GM21529 (cell line): ENCODE measurements at regions not wholly inside any gene's neighbourhood (a gene's known extent, or its start where the extent isn't known, plus 50 kb on each side); places are given as distances from the start of the nearest gene placed in this dataset.
"Not testable (repeated sequence)": the region's sequence is repeated elsewhere in the genome, so short reads cannot be mapped to it uniquely, and the experiment has no call there.

ENCODE experiments used
- ATAC-seq: cut with Tn5 transposase; IDR thresholded peaks from one replicate; pipeline ENCODE4 v1.9.1; 2021; ENCODE audit not compliant: unreplicated experiment

DNA sequence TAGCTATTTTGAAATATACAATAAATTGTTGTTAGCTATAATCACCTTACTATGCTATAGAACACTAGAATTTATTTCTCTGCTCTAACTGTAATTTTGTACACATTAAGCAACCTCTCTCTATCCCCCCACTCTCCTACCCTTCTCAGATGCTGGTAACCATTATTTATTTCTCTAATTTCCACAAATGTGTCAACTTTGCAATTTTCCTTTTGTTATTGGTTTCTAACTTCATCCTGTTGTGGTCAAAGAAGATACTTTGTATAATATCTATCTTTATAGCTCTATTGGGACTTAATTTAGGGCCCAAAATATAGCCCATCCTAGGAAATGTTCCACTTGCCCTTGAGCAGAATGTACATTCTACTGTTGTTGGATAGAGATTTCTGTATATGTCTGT is 229.3 kb downstream of the SATB1 start:
- ATAC-seq, result no peak

DNA sequence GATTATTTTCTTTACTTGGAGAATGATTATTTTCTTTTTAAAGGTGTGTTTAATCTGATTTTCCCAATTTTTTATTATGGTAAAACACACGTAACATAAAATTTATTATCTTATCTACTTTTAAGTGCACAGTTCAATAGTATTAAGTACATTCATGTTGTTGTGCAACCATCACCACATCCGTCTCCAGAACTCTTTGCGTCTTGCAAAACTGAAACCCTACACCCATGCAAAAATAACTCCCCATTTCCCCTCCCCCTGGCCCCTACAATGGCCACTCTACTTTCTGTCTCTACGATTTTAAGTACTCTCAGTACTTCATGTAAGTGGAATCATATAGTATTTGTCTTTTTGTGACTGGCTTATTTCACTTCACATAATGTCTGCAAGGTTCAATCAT is 230.7 kb downstream of the SATB1 start:
- ATAC-seq, result no peak

DNA sequence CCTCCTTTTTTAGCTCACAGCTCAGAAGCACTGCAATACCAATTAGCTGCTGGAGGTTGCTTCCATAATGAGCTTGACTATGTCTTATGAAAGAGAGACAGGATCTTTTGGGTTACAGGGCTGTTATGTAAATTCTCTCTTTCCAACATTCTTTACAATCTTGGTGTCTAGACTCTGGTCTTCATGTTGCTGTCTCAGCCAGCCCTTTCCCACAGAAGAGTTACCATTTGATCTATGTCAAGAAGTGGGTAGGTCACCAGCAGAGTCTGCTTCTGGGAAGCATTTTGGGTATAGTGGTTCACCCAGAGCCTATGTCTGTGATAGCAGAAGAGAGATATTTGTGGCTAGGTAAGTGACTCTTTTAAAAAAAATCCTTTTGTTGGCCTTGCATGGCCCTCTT is 234.5 kb downstream of the SATB1 start:
- no peak for ATAC-seq

DNA sequence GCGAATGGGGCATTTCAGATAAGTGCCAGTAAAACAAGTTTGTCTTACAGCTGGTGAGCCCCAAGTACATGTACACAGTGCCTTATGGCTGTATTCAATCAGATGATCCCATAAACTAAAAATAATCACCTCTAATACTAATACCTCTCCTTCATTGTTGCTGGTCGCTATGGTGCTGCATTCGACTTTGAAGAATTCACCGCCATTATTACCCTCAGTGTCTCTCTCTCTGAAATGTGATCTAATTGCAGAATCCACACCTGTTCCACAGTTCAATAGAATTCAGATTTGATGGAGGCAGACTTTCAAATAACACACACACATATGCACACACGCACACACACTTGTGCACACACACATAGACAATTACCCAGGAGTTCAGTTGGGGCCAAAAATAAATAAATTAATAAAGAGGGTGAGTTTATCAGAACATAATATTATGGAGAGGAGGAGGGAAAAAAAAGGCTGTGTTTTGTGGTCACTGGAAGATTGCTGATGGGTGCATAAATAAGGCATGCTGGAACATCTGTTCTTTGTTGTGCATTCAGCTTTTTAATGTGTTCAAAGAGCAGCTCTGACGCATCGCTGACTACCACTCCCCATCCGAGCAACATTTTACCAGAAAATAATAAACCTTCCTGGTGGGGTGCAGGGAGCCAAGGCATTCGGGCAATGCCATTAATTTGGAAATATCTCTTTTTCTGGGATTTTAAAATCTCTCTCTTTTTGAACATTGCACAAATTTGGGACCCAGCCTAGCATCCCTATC is 235.7 kb downstream of the SATB1 start:
- no peak for ATAC-seq

DNA sequence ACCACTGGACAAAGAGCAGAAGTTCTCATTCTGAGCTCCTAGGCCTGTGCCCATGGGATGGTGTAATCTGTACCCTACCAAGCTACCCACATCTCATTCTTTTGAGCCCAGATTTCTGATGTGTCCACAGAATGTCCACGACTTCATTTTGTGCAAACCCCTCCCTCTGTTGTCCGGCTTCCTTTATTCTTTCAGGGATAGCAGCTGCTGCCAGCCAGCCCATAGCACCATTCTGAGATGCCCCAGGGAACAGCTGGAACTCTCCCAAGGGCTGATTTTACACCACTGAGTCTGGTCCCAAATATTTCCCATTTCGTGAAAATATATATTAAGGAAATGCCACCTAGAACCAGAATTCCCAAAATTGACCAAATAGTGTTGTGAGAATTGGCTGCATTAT is 236.6 kb downstream of the SATB1 start:
- no peak for ATAC-seq

DNA sequence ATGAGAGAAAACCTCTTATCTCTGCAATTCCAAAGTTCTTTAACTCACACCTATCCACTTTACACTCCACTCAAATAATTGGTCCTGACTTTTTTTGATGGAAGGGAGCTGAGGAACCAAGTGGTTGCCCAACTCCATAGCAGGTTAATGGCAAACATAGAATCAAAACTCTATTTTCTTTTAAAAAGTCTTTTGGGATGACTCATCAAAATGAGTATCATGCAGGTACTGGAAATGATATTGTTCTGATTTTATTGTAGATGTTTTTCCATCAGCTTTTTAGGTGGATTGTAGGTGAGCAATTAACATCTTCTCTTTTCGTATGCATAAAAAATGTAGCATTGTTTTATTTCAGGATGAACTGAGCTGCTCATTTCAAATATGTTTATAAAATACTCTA is 239.5 kb downstream of the SATB1 start:
- ATAC-seq, result no peak

DNA sequence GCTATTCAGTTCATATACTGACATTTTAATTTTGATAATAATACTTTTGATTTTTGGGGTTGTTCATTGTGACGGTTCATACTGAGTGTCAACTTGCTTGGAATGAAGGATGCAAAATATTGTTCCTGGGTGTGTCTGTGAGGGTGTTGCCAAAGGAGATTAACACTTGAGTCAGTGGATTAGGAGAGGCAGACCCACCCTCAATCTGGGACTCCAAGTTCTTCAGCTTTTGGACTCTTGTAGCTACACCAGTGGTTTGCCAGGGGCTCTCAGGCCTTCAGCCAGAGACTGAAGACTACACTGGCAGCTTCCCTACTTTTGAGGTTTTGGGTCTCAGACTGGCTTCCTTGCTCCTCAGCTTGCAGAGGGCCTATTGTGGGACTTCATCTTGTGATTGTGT is 242.2 kb downstream of the SATB1 start:
- ATAC-seq, result not testable (repeated sequence)

DNA sequence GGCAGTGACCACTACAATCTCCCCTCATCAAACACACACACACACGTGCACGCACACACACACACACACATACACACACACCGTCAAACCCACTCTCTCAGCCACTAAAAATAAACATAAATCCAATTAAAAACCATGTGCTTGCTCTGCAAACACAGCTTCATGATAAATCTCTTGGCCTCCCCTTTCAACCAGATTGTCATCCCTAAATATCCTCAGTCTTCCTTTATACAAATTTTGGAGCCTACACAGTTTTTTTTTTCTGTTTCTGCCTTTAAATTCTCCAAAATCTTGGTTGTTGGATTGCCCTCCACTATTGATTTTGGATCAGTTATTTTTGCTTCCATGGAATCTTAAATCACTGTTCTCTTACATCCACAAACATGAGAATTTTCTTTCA is 245.6 kb downstream of the SATB1 start:
- ATAC-seq, result no peak

DNA sequence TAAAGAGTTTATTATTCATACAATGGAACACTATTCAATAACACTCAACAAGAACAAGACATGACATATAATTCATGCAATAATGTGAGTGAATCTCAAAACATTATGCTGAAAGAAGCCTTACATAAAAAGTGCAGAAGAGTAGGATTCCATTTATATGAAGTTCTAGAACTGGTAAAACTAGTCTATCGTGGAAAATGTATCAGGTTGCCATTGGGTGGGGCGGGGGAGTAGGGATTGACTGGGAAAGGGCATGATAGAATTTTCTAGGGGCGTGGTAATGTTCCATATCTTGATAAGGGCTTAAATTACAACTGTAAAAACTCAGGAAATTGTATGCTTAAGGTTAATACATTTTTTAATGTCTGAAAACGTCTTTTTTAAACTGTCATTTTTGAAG is 247.9 kb downstream of the SATB1 start:
- no peak for ATAC-seq

DNA sequence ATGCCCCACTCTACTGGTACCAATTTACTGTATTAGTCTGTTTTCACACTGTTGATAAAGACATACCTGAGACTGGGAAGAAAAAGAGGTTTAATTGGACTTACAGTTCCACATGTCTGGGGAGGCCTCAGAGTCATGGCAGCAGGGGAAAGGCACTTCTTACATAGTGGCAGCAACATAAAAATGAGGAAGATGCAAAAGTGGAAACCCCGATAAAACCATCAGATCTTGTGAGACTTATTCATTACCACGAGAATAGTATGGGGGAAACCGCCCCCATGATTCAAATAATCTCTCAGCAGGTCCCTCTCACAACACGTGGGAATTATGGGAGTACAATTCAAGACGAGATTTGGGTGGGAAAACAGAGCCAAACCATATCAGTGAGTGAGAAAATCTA is 251.2 kb downstream of the SATB1 start:
- not testable (repeated sequence) for ATAC-seq

DNA sequence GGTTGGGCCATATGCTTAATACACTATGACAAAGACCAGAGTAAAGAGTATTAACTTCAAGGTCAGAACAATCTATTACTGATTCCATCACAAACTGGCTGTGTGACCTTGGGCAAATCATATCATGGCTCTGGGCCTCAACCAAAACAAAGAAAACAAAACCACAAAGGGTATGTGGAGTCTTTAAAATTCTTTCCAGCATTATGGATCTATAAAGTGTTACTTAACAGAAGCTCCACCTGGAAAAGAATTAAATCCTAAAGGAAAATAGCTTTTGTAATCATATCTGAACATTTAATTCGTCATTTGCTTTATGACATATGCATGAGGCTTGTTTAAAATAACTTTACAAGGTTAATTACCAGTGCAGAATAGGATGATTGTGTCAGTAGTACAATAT is 265.5 kb downstream of the SATB1 start:
- no peak for ATAC-seq

DNA sequence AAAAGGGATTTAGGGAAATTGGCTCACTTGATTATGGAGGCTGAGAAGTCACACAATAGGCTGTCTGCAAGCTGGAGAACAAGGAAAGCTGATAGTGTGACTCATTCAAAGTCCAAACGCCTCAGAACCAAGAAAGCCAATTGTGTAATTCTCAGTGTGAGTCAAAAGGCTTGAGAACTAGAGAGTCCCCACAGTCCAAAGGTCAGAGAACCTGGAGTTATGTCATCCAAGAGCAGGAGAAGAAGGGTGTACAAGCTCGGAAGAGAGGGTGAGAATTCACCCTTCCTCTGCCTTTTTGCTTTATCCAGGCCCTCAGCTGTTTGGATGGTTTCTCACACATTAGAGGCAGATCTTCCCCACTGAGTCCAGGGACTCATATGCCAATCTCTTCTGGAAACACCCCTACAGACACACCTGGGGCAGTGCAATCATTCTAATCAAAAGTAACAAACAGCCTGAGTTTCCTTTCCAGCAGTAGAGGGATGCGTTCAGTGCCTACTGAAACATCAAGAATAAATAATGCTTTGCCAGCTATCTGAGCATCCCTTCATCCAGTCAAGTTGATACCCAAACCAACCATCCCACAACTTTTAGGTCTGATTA is 271.5 kb downstream of the SATB1 start:
- no peak for ATAC-seq

DNA sequence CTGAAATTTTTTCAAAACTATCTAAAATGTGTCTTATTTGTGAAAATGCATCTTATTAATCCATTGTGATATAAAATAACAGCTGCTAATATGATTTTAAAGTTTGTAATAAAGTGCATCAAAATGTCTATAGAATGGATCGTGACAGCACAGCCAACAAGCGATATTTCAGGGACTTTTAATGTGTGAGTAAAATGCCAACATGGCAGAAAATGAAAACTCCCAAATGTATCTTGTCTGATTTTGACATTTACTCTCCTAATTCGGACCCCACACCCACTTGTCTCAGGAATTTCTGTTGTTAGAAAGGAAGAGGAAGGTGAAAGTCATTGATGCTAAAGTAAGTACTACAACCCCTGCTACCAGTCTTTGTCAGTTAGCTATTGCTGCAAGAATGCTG is 273.9 kb downstream of the SATB1 start:
- ATAC-seq, result no peak

DNA sequence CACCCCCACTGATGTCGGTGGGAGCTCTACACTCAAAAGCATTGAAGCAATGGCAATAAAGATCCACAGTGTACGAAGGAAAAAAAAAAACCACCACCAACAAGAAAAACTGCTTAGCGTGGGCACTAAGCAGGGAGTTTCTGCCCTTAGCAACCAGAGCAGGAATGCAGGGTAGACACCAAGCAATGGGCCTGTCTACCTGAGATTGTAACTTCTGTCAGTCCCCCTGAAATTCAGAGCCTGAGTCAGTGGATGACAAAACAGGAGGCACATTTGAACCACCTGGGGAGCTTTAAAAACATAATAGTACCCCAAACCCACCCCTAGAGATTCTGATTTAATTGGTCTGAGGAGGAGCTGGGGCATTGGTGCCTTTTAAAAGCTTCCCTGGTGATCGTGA is 275.2 kb downstream of the SATB1 start:
- ATAC-seq, result no peak

DNA sequence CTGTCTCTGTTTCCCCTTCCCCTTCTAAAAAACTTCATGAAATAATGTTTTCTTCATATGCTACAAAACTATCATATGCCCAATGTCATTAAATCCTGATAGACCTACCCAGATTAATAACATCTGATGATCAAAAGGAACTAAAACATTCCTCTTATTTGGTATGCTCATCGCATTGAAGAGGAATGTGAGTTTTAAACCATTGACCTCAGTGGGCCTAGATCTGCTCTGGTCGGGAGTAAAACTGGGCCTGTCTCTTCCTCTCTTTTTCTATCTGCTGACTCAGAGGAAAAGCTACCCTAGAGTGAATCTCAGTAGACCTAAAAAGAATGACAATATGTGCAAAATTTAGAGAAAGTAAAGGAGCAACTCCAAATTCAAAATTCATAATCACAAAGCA is 275.8 kb downstream of the SATB1 start:
- ATAC-seq, result no peak

DNA sequence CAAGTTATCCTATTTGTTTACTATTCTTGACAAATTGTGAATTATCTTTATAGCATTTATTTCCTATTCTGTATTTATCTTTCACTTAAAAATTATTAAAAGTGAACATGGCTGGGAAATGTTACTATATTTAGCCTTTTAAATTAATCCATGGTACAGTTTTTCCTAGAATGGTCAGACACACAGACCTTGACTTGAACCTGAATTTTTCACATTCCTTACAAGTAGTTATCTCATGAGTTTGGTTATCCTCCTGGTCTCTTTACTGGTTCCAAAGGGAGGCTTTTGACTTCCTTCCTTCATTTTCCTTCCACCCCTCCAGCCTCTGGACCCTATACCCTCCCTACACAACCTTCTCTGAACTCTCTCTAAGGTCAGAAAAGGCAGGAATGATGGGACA is 280.6 kb downstream of the SATB1 start:
- no peak for ATAC-seq

DNA sequence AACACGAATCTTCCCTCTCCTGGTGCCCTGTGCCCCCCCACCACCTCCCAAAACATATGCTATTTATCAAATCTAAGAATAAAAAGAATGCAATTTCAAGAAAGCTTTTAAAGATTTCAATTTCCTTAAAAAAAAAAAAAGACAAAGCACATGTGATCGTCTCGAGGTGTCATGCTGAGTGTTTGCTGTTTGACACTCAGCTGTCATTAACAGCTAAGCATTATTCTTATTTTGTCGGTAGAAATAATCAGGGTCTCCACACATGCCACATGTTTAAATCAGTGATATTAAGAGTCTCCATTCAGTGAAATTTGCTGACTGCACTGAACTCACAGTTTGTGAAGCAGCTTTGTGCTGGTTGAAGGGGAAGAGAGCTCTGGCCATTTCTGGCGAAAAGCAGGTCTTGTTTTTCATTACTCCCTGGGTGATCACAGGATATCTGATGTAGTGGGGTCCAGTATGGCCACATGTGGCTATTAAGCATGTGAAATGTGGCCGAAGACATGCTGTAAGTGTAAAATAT is 281.8 kb downstream of the SATB1 start:
- no peak for ATAC-seq

DNA sequence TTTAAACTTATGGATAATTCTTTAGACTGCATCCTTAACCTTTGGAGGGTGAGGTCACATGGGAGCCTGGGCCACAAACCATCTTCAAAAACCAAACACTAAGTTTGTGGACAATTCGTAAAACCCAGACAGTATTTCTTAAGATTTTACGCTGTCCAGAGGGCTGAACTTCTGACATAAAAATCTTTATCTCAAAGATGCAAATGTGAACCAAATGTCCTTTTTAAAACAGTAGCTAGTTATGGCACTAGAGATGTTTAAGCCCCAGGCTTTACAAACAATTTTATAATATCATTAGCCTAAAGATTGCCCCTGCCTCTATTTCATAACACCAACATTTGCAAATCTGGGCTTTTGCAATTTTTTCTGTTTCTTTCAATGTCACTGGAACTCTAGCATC is 287.2 kb downstream of the SATB1 start:
- no peak for ATAC-seq

DNA sequence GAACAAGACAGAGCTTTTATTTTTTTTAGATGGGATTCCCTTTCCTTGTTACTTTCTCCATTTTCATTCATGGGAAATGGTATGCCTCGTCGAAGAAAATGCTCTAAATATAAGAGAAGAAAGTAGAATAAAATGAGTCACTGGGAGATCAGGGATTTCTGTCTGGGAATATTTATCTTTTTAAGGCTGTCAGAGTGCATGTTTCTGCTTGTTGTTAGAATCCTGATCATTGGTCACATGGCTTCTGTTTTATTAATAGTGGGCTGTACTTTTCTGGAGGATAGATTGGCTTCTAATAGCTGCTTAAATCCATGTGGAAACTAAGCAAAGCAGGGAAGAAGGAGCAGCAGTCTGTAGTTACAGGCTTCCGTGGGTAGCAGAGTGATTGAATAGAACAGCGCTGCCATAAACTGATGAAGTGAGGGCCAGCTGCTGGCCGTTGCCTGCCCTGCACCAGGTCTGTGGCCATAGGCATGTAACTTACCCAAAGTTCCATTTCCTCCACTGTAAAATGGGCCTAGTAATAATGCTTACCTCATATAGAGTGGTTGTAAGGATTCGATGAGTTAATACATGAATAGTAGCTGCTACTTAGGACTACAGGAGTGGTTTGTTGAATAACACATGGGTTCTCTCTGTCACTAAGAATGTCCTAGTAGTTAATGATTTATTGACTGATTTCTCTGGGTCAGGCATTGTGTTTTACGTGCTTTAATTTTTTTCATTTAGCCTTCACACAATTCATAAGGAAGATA is 289.9 kb downstream of the SATB1 start:
- ATAC-seq, result no peak

DNA sequence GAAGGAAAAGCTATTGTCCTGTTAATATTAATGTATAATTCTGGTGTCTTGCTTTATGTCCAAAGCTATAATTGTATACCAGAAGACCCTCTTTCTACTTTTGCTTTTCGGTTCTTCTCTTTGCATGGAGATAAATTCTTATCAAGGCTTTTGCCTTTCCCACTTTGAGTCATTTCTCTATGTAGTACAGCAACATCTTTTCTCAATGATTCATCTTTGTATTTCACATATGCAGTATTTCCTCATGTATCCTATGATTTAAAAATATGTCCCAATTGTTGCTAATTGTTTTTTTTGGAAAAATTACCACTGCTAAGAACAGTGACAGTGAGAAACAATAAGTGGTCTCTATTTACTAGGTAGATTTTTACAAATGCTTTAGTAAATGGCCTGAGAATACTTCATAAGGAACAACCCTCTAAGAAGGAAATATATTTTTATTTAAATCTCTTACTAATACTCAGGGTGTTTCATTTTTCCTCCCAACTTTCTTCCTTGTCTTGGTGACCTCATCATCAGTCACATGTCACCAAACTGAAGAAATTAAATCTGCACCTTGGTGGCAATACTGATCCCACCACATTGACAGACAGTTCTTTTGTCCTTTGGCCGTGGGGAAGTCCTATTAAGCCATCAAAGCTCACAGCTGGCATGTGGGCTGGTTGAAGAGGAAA is 290.6 kb downstream of the SATB1 start:
- ATAC-seq, result no peak

DNA sequence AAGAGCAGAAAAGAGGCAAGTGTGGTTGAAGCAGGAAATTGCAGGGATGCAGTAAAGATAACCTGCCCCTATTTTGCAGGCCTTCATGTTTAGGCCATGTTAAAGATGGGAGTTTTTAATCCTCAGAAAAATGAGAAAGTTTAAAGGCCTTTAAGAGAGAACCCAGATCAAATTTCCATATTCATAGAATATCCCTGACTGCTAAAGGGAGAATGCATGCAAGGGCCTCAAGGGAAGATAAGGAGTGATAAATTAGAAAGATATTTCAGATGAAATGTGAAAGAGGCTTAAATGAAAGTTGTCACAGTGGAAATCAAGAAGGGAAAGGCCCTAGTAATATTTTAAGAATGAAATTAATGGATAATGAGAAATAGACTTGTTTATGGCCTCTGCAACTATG is 292.1 kb downstream of the SATB1 start:
- ATAC-seq, result no peak
